ENCODE measurements at regions not wholly inside any gene's neighbourhood (a gene's known extent, or its start where the extent isn't known, plus 50 kb on each side); places are given as distances from the start of the nearest gene placed in this dataset.

- Mint-ChIP-seq H3K27ac (ENCODE audit: unreplicated experiment) (no peak overlapping the region), H3K9me3 (ENCODE audit: unreplicated experiment) (no peaks in the 10 kb centered on the region), H3K27me3 (ENCODE audit: insufficient read depth, unreplicated experiment) (peaks cover 3% of the 10 kb centered on the region), H3K4me3 (ENCODE audit: unreplicated experiment) (no peak overlapping the region), H3K36me3 (ENCODE audit: insufficient read depth, unreplicated experiment) (no peaks in the 10 kb centered on the region), H3K4me1 (ENCODE audit: low read depth, unreplicated experiment) (peaks cover 6% of the 10 kb centered on the region)
- intact Hi-C loops (cut with micrococcal nuclease; ENCODE audit: unreplicated experiment): no loop called here
- Histone ChIP-seq H3K4me1 (peaks cover 5% of the 10 kb centered on the region; the same call in 1 of the 2 replicates), H3K4me3 (ENCODE audit: low read depth, low read length) (no peak overlapping the region), H3K9me3 (no peaks in the 10 kb centered on the region), H3K27me3 (replicated peaks; ENCODE audit: control insufficient read depth, insufficient read depth, low read length) (peaks cover 1% of the 10 kb centered on the region; the same call in 1 of the 2 replicates), H3K36me3 (ENCODE audit: control insufficient read depth, insufficient read depth, low read length) (no peaks in the 10 kb centered on the region)
- POLR2A ChIA-PET: no interaction called here
- CTCF ChIA-PET: no interaction called here
- DNase-seq: no peak
- TF ChIP-seq CTCF (IDR thresholded peaks at IDR 0.05; ENCODE audit: insufficient read depth in 1 of 2, low read depth in 1 of 2, low read length in 1 of 2, severe bottlenecking in 1 of 2, unreplicated experiment in 1 of 2): no peak
- no TSS peak for BruUV-seq (replicated peaks)
Measured at GRCh38 chr7:41877118-41877517, 174.2 kb upstream of the INHBA start.

- no peak overlapping the region for H3K4me3 ChIP-seq (ENCODE audit: low read depth, low read length)
- CTCF ChIA-PET: no interaction called here
- Mint-ChIP-seq H3K9me3 (ENCODE audit: unreplicated experiment) (no peaks in the 10 kb centered on the region), H3K36me3 (ENCODE audit: insufficient read depth, unreplicated experiment) (no peaks in the 10 kb centered on the region), H3K4me3 (ENCODE audit: unreplicated experiment) (no peak overlapping the region), H3K4me1 (ENCODE audit: low read depth, unreplicated experiment) (peaks cover 6% of the 10 kb centered on the region), H3K27me3 (ENCODE audit: insufficient read depth, unreplicated experiment) (peaks cover 3% of the 10 kb centered on the region), H3K27ac (ENCODE audit: unreplicated experiment) (no peak overlapping the region)
- no peak for TF ChIP-seq CTCF (IDR thresholded peaks at IDR 0.05; ENCODE audit: insufficient read depth in 1 of 2, low read depth in 1 of 2, low read length in 1 of 2, severe bottlenecking in 1 of 2, unreplicated experiment in 1 of 2)
- intact Hi-C loops (cut with micrococcal nuclease; ENCODE audit: unreplicated experiment): no loop called here
- H3K9me3 ChIP-seq: no peaks in the 10 kb centered on the region
- H3K4me1 ChIP-seq: peaks cover 5% of the 10 kb centered on the region; the same call in 1 of the 2 replicates
- no peaks in the 10 kb centered on the region for H3K36me3 ChIP-seq (ENCODE audit: control insufficient read depth, insufficient read depth, low read length)
- no peak for DNase-seq
- H3K27me3 ChIP-seq (replicated peaks; ENCODE audit: control insufficient read depth, insufficient read depth, low read length): peaks cover 1% of the 10 kb centered on the region; the same call in 1 of the 2 replicates
- no TSS peak for BruUV-seq (replicated peaks)
- POLR2A ChIA-PET: no interaction called here
Measured at GRCh38 chr7:41875513-41875912, 172.6 kb upstream of the INHBA start.

- Mint-ChIP-seq H3K4me1 (ENCODE audit: low read depth, unreplicated experiment) (no peaks in the 10 kb centered on the region), H3K36me3 (ENCODE audit: insufficient read depth, unreplicated experiment) (no peaks in the 10 kb centered on the region), H3K27me3 (ENCODE audit: insufficient read depth, unreplicated experiment) (peaks cover 3% of the 10 kb centered on the region), H3K4me3 (ENCODE audit: unreplicated experiment) (no peak overlapping the region), H3K9me3 (ENCODE audit: unreplicated experiment) (no peaks in the 10 kb centered on the region), H3K27ac (ENCODE audit: unreplicated experiment) (no peak overlapping the region)
- H3K4me1 ChIP-seq: no peaks in the 10 kb centered on the region; the same call in 1 of the 2 replicates
- no TSS peak for BruUV-seq (replicated peaks)
- intact Hi-C loops (cut with micrococcal nuclease; ENCODE audit: unreplicated experiment): no loop called here
- POLR2A ChIA-PET: no interaction called here
- H3K27me3 ChIP-seq (replicated peaks; ENCODE audit: control insufficient read depth, insufficient read depth, low read length): peaks cover 1% of the 10 kb centered on the region; the same call in 1 of the 2 replicates
- TF ChIP-seq CTCF (IDR thresholded peaks at IDR 0.05; ENCODE audit: insufficient read depth in 1 of 2, low read depth in 1 of 2, low read length in 1 of 2, severe bottlenecking in 1 of 2, unreplicated experiment in 1 of 2): no peak
- DNase-seq: no peak
- CTCF ChIA-PET: no interaction called here
- H3K4me3 ChIP-seq (ENCODE audit: low read depth, low read length): no peak overlapping the region
- no peaks in the 10 kb centered on the region for H3K36me3 ChIP-seq (ENCODE audit: control insufficient read depth, insufficient read depth, low read length)
- H3K9me3 ChIP-seq: no peaks in the 10 kb centered on the region
Measured at GRCh38 chr7:41874201-41874785, 171.4 kb upstream of the INHBA start.
